MM.1S (cell line): ENCODE measurements at regions not wholly inside any gene's neighbourhood (a gene's known extent, or its start where the extent isn't known, plus 50 kb on each side); places are given as distances from the start of the nearest gene placed in this dataset.

Source experiments
- DNase-seq: peaks from one replicate; pipeline ENCODE4 v3.0.0-alpha.2; 2015
- H2AFZ ChIP-seq: fragments of 300-600 bp; sonication (generic); 2 replicates; pipeline ENCODE4 v1.6.0; 2016; ENCODE audit warnings: antibody characterized with exemption, low read length
- H3F3A ChIP-seq: fragments of 300-600 bp; sonication (generic); 2 replicates; pipeline ENCODE4 v1.6.1; 2016; ENCODE audit warnings: mild to moderate bottlenecking, antibody characterized with exemption, low read length, moderate library complexity, mixed read lengths; ENCODE audit not compliant: insufficient read depth
- H3K27ac ChIP-seq: fragments of 300-600 bp; sonication (generic); 2 replicates; pipeline ENCODE4 v1.5.1; 2016; ENCODE audit warnings: mild to moderate bottlenecking, low read length
- H3K27me3 ChIP-seq: fragments of 300-600 bp; sonication (generic); replicated peaks from 2 replicates; pipeline ENCODE4 v1.6.0; 2016; ENCODE audit warnings: low read length; ENCODE audit not compliant: insufficient read depth
- H3K36me3 ChIP-seq: fragments of 300-600 bp; sonication (generic); replicated peaks from 2 replicates; pipeline ENCODE4 v1.6.1; 2016; ENCODE audit warnings: mild to moderate bottlenecking, low read length, mixed read lengths; ENCODE audit not compliant: insufficient read depth
- H3K4me1 ChIP-seq: fragments of 300-600 bp; sonication (generic); 2 replicates; pipeline ENCODE4 v1.6.1; 2016; ENCODE audit warnings: low read length, mixed read lengths
- H3K4me2 ChIP-seq: fragments of 300-600 bp; sonication (generic); 2 replicates; pipeline ENCODE4 v1.6.0; 2016; ENCODE audit warnings: low read depth, low read length
- H3K4me3 ChIP-seq: fragments of 300-600 bp; sonication (generic); 2 replicates; pipeline ENCODE4 v1.5.1; 2016; ENCODE audit warnings: low read length, mixed read lengths
- H3K79me2 ChIP-seq: fragments of 300-600 bp; sonication (generic); 2 replicates; pipeline ENCODE4 v1.6.1; 2016; ENCODE audit warnings: mixed run types, low read length, mixed read lengths
- H3K9ac ChIP-seq: fragments of 300-600 bp; sonication (generic); 2 replicates; pipeline ENCODE4 v1.6.1; 2016; ENCODE audit warnings: low read length, mixed read lengths
- H3K9me2 ChIP-seq: fragments of 300-600 bp; sonication (generic); replicated peaks from 2 replicates; pipeline ENCODE4 v1.6.1; 2016; ENCODE audit warnings: mild to moderate bottlenecking, low read length, mixed read lengths; ENCODE audit not compliant: insufficient read depth
- H3K9me3 ChIP-seq: fragments of 300-600 bp; sonication (generic); replicated peaks from 2 replicates; pipeline ENCODE4 v1.6.1; 2016; ENCODE audit warnings: mild to moderate bottlenecking, low read length, mixed read lengths; ENCODE audit not compliant: insufficient read depth
- H4K20me1 ChIP-seq: fragments of 300-600 bp; sonication (generic); 2 replicates; pipeline ENCODE4 v1.6.1; 2016; ENCODE audit warnings: mild to moderate bottlenecking, low read length, moderate library complexity, mixed read lengths; ENCODE audit not compliant: insufficient read depth
- EZH2 ChIP-seq: fragments of 300-600 bp; sonication (generic); optimal IDR thresholded peaks from 2 replicates; pipeline ENCODE3; 2017; ENCODE audit warnings: low read depth, mild to moderate bottlenecking, antibody characterized with exemption, low read length, mixed read lengths
- EZH2phosphoT487 ChIP-seq: fragments of 300-600 bp; sonication (generic); IDR thresholded peaks from 2 replicates; pipeline ENCODE4 v1.6.1; 2018; ENCODE audit warnings: antibody characterized with exemption, low read length
- TF ChIP-seq, protein P1 (sequence below): fragments of 300-600 bp; sonication (generic); IDR thresholded peaks from 2 replicates; pipeline ENCODE4 v1.5.1; 2016; ENCODE audit warnings: antibody characterized with exemption, low read length, mixed read lengths

DNA sequence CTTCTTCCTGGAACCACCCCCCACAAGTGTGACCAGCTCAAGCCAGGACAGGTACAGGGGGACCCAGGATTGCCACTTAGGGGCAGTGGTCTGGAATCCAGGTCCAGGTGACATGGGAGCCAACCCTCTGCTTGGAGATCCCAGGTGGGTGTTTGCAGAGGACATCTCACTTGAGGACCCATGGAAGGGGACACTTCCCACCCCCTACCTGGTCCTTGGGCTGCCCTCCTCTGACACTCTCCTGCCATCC lies 145.5 kb downstream of the SEC14L1 start:
- Histone ChIP-seq H4K20me1 (no peaks in the 10 kb centered on the region), H3K27me3 (0 out of 2 replicates have a peak, but pooled peaks cover 2% of the 10 kb centered on the region), H3K9ac (no peak overlapping the region), H3K9me3 (no peaks in the 10 kb centered on the region), H3K4me3 (no peak overlapping the region), H3K4me2 (no peak overlapping the region), H3K79me2 (peaks cover 13% of the 10 kb centered on the region), H3K36me3 (no peaks in the 10 kb centered on the region), H3K27ac (no peak overlapping the region), H3K4me1 (no peaks in the 10 kb centered on the region), H3F3A (no peaks in the 10 kb centered on the region), H3K9me2 (no peaks in the 10 kb centered on the region), H2AFZ (no peak overlapping the region)
- TF ChIP-seq EZH2, result no peak
- TF ChIP-seq, protein P1, sequence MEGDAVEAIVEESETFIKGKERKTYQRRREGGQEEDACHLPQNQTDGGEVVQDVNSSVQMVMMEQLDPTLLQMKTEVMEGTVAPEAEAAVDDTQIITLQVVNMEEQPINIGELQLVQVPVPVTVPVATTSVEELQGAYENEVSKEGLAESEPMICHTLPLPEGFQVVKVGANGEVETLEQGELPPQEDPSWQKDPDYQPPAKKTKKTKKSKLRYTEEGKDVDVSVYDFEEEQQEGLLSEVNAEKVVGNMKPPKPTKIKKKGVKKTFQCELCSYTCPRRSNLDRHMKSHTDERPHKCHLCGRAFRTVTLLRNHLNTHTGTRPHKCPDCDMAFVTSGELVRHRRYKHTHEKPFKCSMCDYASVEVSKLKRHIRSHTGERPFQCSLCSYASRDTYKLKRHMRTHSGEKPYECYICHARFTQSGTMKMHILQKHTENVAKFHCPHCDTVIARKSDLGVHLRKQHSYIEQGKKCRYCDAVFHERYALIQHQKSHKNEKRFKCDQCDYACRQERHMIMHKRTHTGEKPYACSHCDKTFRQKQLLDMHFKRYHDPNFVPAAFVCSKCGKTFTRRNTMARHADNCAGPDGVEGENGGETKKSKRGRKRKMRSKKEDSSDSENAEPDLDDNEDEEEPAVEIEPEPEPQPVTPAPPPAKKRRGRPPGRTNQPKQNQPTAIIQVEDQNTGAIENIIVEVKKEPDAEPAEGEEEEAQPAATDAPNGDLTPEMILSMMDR, result no peak
- no peak for TF ChIP-seq EZH2phosphoT487
- no peak for DNase-seq

DNA sequence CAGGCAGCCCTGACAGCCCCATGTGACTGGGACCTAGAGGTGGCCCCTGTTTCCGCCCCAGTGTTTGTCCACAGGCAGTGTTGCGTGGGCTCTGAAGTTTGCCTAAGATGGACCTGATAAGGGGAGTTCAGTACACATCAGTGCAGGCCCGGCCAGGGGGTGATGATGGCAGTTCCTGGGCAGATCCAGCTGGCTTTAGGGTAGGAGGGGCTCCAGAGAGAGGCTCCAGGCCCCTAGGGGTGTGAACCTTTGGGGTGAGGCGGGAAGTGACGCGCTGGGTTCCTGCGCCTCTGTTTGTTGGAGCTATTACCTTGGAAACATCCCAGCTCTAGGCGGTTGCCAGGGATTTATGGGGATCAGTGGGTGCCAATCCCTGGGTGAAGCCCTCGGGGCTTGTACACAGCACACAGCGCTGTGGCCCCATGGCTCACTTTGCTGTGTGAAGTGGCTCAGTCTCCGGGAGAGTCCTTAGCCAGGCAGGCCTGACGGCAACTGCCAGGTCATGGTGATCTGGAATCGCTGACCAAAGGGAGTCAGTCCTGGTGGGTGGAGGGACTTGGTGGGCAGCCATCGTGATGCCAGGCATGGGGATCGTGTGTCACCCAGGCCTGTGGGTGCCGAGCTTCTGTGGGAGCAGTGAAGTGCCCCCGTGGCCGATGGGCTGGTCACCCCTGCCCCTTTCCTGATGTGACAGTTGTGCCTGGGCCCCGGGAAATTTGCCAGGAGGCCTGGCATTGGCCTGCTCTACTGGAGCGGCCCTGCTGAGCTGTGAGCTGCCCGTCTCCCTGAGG lies 146.1 kb downstream of the SEC14L1 start:
- Histone ChIP-seq H3K36me3 (no peaks in the 10 kb centered on the region), H3K4me2 (no peak overlapping the region), H4K20me1 (no peaks in the 10 kb centered on the region), H2AFZ (no peak overlapping the region), H3K9me3 (no peaks in the 10 kb centered on the region), H3K4me3 (no peak overlapping the region), H3K79me2 (peaks cover 9% of the 10 kb centered on the region), H3K9me2 (no peaks in the 10 kb centered on the region), H3K4me1 (no peaks in the 10 kb centered on the region), H3K9ac (no peak overlapping the region), H3F3A (no peaks in the 10 kb centered on the region), H3K27ac (no peak overlapping the region), H3K27me3 (0 out of 2 replicates have a peak, but pooled peaks cover 2% of the 10 kb centered on the region)
- no peak for DNase-seq
- TF ChIP-seq EZH2phosphoT487 (no peak), EZH2 (no peak)
- TF ChIP-seq, protein P1, result no peak

DNA sequence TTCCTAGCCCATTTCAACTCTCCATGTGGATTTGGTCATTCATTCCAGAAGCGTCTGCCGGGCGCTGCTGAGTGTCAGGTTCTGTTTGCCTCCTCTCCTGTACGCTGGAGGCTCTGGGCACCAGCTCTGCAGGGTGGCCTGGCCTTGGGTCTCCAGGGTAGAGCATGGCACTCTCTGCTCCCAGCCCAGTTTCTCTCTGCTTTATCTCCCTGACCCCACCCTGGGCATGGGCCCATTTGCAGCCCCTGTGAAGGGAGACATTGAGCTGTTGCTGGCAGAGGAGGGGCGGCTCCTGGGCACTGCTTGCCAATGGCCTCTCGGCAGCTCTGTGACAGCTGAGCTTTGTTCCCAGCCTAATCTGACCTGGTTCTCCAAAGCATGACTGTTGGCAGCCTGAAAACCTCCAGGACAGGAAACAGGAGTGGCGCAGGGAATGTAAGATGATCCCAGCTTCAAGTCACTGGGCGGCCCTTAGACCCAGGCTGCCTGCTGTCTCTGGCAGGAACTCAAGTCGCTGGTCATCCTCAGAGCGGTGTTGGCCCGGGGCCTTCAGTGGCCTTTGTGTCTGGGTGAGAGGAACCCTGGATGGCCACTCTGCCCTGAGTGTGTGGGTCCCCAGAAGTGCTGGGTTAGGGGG lies 146.8 kb downstream of the SEC14L1 start:
- Histone ChIP-seq H3K4me3 (no peak overlapping the region), H3K36me3 (no peaks in the 10 kb centered on the region), H2AFZ (no peak overlapping the region), H3K79me2 (peaks cover 1% of the 10 kb centered on the region), H3K4me2 (no peak overlapping the region), H3F3A (no peaks in the 10 kb centered on the region), H4K20me1 (no peaks in the 10 kb centered on the region), H3K4me1 (no peaks in the 10 kb centered on the region), H3K27me3 (no peaks in the 10 kb centered on the region), H3K9ac (no peak overlapping the region), H3K27ac (no peak overlapping the region), H3K9me3 (no peaks in the 10 kb centered on the region), H3K9me2 (no peaks in the 10 kb centered on the region)
- TF ChIP-seq, protein P1, result no peak
- TF ChIP-seq EZH2phosphoT487, result no peak
- TF ChIP-seq EZH2, result no peak
- DNase-seq, result no peak
